Middle frontal gyrus (tissue), 1 donor: ENCODE measurements at regions not wholly inside any gene's neighbourhood (a gene's known extent, or its start where the extent isn't known, plus 50 kb on each side); places are given as distances from the start of the nearest gene placed in this dataset.
"Not testable (repeated sequence)": the region's sequence is repeated elsewhere in the genome, so short reads cannot be mapped to it uniquely, and the experiment has no call there.

Source experiments
- DNase-seq: peaks from one replicate; pipeline ENCODE4 v3.0.0-alpha.2; 2015; ENCODE audit warnings: low spot score; ENCODE audit errors: extremely low spot score

DNA sequence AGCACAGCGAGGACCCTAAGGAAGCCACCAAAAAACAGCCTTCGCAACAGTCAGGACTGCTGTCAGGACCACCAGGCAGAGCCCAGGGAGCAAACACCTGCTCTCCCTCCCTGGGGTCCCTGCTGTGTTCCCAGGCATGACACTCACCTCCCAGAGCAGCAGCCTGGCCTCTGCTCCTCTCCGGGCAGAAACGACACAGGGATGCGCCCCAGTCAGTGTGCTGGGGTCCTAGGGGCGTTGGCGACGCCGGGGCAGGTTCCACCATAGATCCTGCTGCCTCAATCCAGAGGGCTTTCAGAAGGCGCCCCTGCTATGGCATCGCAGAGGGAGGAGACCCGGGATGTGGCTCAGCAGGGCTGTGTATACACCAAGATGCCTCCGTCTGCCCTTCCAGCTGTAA lies 169.7 kb upstream of the FOXD4L5 start:
- DNase-seq: not testable (repeated sequence)

DNA sequence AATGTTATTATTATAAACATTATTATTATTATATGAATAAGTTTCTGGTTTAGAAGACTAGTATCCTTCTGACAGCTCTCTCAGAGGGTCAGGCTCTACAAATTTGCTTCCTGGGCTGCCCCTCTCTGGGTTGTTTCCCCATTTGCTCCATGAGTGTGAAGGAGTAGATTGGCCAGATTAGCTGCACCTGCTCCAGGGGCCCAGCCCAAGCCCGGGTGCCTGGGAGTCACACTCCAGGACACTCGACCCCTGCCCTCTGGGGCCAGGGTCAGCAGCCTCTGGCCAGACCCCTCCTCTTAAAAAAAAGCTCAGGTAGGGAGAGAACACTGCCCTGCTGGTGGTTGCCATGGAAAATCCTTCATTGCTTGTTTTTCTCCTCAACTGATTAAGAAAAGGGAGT lies 169.0 kb upstream of the FOXD4L5 start:
- not testable (repeated sequence) for DNase-seq

DNA sequence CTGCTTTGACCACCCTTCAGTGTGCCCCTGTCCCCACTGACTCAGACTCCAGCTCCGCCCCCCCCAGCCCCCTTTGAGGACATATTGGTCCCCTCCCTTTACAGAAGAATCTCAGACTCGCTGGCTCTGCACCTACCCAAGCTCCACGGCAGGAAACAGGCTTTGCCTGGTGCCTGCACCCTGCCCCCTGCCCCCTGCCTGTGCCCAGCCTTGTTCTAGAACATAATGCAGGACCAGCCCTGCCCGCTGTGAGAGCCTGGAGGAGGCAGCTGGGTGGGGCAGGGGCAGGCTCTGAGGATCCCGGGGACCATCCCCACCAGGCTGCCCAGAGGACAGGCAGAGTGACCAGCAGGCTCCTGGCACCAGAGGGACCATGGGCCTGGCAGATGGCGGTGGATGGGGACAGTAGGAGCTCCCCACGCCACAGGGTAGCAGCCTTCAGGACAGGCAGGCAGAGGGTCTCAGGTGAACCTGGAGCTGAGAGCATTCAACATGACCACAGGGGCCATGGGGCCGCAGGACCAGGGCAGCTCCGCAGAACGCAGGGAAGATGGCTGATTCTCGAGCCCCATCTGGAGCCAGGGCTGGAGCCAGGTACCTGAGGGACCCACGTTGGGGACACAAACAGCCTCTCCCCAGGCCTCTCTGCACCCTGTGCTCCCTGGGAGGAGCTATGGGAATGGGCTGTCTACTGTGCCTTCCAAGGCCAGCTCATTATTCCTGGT lies 165.0 kb upstream of the FOXD4L5 start:
- DNase-seq: not testable (repeated sequence)

DNA sequence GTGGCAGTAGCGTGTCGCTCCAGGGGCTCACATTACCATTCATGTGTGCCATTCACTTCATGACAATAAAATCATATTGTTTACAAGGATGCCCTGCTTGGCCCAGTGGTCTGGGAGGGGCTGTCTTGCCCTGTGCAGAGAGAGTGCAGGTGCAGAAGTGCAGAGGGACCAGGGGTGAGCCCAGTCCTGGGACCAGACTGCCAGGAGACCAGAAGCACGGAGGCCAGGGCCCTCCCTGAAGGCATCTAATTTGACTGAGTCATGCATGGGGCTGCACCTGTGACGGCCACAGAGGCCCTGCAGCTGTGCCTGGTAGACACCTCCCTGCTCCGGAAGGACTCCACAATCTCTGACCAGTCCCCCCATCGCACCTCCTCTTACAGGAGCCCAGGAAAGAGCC lies 164.4 kb upstream of the FOXD4L5 start:
- no peak for DNase-seq

DNA sequence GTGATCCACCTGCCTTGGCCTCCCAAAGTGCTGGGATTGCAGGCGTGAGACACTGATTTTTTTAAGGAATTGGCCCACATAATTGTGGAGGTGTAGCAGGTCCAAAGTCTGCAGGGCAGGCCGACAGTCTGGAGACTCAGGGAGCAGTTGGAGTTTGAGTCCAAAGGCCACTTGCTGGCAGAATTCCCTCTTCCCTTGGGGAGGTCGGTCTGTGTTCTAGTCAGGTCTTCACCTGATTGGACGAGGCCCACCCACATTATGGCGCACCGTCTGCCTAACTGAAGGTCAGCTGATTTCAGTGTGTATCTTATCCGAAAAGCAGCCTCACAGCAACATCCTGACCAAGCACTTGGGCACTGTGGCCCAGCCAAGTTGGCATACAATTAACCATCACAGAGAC lies 162.1 kb upstream of the FOXD4L5 start:
- not testable (repeated sequence) for DNase-seq

DNA sequence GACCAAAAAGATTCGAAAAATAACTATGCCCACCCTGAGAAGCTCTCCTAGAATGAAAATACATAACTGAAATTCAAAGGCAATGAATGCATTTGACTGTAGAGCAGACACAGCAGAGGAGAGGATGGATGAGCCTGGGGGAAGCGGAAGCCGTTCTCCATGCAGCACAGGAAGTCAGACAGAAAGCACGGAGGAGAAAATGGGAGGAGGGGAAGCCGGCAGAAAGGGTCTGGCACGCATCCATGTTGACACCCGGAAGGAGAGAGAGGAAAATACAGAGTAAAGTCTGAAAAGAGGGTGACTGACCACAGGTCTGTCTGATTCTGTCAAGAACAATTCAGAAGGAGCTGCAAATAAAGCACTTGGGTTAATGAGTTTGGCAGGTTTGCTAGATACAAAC lies 161.0 kb upstream of the FOXD4L5 start:
- DNase-seq: not testable (repeated sequence)

DNA sequence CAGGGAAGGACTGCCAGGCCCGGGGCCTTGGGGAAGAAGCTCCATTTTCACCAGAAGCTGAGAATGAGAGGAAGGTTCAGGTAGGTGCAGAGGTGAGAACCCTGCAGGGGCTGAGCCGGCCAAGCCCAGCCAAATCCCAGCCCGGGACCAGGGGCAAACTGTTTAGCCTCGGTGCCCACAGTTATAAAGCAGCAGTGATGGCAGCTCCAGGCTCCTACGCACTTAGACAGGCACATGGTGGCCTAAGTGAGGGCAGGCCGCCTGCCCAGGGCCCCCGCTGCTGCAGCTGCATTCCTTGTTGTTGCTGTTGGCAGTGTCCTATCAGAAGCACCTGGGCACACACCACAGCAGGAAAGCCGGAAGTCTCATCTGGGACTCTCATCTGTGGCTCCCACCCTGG lies 159.9 kb upstream of the FOXD4L5 start:
- no peak for DNase-seq

DNA sequence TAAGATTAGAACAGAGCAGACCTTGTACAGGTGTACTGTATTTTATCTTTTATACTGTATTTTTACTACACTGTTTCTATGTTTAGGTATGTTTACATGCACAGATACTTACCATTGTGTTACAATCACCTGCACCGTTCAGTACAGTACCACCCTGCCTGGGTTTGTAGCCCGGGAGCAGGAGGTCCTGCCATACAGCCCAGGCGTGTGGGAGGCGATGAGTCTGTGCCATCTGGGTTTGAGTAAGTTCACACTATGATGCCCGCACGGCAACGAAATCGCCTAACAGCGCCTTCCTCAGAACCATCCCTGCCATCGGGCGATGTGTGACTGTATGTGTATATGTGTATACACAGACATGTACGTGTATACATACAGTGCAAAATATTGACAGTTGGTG lies 157.1 kb upstream of the FOXD4L5 start:
- not testable (repeated sequence) for DNase-seq

GRCh38 chr9:65441324-65441920 lies 156.4 kb upstream of the FOXD4L5 start:
- DNase-seq: not testable (repeated sequence)

- no peak for DNase-seq
Observed at GRCh38 chr9:65437724-65438123, 152.7 kb upstream of the FOXD4L5 start.

- DNase-seq: no peak
Observed at GRCh38 chr9:65435464-65435863, 150.5 kb upstream of the FOXD4L5 start.

- DNase-seq: no peak
Observed at GRCh38 chr9:65432722-65433323, 147.8 kb upstream of the FOXD4L5 start.

DNA sequence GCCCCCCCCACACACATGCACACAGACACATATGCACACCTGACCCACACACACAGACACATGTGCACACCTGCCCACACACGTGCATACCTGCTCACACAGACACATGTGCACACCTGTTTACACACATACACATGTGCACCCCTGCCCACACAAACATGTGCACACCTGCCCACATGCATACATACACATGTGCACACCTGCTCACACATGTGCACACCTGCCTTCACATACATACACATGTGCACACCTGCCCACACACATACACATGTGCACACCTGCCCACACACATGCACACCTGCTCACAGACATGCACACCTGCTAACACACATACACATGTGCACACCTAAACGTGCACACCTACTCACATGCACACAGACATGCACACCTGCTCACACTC lies 147.0 kb upstream of the FOXD4L5 start:
- DNase-seq: no peak

- DNase-seq: no peak
Observed at GRCh38 chr9:65430221-65430620, 145.2 kb upstream of the FOXD4L5 start.

DNA sequence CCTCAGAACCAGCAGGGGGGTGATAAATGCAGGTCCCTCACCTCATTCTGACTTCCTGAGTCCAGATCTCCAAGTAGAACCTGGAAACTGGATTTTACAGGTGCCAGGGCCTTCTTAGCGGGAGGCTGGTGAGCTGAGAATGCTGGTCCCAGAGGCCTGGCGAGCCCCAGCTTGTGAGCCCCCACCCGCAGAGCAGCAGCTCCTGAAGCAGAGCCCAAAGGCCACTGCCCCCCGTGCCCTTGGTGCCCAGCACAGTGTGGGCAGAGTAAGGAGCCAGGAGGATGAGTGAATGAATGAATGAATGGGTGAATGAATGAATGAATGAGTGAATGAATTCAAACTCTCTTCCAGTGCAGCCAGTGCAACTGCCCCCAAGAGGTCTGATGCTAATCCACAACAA lies 142.4 kb upstream of the FOXD4L5 start:
- DNase-seq: not testable (repeated sequence)

GRCh38 chr9:65426813-65427212 lies 141.8 kb upstream of the FOXD4L5 start:
- not testable (repeated sequence) for DNase-seq

DNA sequence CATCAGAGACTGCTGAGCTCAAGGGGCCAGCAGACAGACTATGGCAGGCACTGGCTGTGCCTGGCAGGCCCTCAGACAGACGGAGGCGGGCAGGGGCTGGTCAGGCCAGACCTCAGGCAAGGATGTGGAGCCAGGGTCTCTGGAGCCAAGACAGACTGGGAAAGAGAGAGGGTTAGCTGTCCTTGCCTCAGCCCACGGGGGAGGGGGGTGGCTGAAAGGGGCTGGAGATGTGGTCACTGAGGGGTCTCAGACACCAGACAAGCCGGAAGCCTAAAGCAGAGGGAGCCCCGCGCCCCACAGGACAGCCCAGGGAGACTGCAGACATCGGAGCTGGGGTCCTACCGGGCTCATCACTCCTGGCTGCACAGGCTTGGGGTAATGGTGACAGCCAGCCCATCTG lies 141.2 kb upstream of the FOXD4L5 start:
- DNase-seq: no peak

DNA sequence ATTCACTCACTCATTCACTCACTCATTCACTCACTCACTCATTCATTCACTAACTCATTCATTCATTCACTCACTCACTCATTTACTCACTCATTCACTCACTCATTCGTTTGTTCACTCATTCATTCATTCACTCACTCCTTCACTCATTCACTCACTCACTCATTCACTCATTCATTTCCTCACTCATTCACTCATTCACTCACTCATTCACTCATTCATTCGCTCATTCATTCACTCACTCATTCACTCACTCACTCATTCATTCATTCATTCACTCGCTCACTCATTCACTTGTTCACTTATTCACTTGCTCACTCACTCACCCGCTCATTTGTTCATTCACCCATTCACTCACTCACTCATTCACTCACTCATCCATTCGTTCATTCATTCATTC lies 140.2 kb upstream of the FOXD4L5 start:
- DNase-seq: not testable (repeated sequence)

- not testable (repeated sequence) for DNase-seq
Observed at GRCh38 chr9:65424437-65424984, 139.5 kb upstream of the FOXD4L5 start.

- DNase-seq: not testable (repeated sequence)
Observed at GRCh38 chr9:65423691-65424436, 138.9 kb upstream of the FOXD4L5 start.

DNA sequence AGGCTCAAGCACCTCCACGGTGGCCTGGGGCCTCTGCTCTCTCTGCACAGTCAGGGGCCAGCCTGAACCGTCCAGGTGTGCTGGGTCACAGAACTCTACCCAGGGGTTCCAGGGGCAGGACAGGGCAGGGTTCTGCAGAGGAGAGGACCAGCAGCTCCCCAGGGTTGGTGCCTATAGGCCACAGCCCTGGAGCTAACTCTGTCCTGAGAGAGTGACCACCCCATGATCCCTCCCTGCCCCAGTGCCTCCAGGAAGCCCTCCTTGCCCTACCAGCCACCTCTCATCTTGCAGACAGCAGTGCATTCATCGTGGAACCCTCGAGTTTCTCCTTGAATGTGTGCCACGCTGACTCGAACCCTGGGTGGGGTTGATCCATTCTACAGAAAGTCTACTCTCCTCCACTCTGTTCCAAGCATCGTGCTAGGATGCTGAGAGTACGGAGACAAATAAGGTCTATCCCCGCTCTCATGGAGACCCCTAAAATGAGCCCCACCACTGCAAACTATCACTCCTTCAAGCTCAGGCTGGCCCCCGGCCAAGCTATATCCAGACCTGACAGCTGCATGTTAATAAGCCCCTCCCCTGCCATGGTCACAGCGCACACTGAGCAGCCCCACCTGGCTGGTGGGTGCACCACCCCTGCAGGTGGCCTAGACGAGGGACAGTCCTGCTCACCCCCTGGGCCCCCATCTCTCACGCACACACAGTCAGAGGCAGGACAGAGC lies 138.1 kb upstream of the FOXD4L5 start:
- DNase-seq: not testable (repeated sequence)
